ENCODE measurements at regions not wholly inside any gene's neighbourhood (a gene's known extent, or its start where the extent isn't known, plus 50 kb on each side); places are given as distances from the start of the nearest gene placed in this dataset.

- Histone ChIP-seq H3K27ac (replicated peaks) (no peak overlapping the region), H3K4me3 (replicated peaks; ENCODE audit: insufficient read depth, low read length) (no peak overlapping the region), H3K27me3 (ENCODE audit: insufficient read depth, poor library complexity, severe bottlenecking) (no peaks in the 10 kb centered on the region)
- TF ChIP-seq GABPA (IDR thresholded peaks at IDR 0.05; ENCODE audit: low read depth) (no peak), REST (IDR thresholded peaks at IDR 0.05; ENCODE audit: insufficient replicate concordance, low read depth) (no peak)
- no peak for DNase-seq (ENCODE audit: low read depth in 1 of 2, low spot score in 1 of 2)
Observed at GRCh38 chr4:28360681-28361080, 1500.0 kb downstream of the STIM2 start.

GRCh38 chr4:28362169-28362568, 1501.5 kb downstream of the STIM2 start:
- no peak overlapping the region for H3K27ac ChIP-seq (replicated peaks)
- DNase-seq (ENCODE audit: low read depth in 1 of 2, low spot score in 1 of 2): no peak
- H3K4me3 ChIP-seq (replicated peaks; ENCODE audit: insufficient read depth, low read length): no peak overlapping the region
- no peak for TF ChIP-seq CTCF (IDR thresholded peaks at IDR 0.05; ENCODE audit: insufficient read depth, low read length)
- no peak for TF ChIP-seq POLR2AphosphoS5 (IDR thresholded peaks at IDR 0.05; ENCODE audit: low read depth)
- TF ChIP-seq SPI1 (IDR thresholded peaks at IDR 0.05; ENCODE audit: borderline replicate concordance, low read depth): no peak
- TF ChIP-seq REST (IDR thresholded peaks at IDR 0.05; ENCODE audit: insufficient replicate concordance, low read depth): no peak
- no peak for TF ChIP-seq GABPA (IDR thresholded peaks at IDR 0.05; ENCODE audit: low read depth)
- H3K27me3 ChIP-seq (ENCODE audit: insufficient read depth, poor library complexity, severe bottlenecking): no peaks in the 10 kb centered on the region

GRCh38 chr4:28369499-28369898, 1508.9 kb downstream of the STIM2 start:
- no peaks in the 10 kb centered on the region for H3K27me3 ChIP-seq (ENCODE audit: insufficient read depth, poor library complexity, severe bottlenecking)
- DNase-seq (ENCODE audit: low read depth in 1 of 2, low spot score in 1 of 2): no peak
- TF ChIP-seq SPI1 (IDR thresholded peaks at IDR 0.05; ENCODE audit: borderline replicate concordance, low read depth): no peak
- no peak for TF ChIP-seq GABPA (IDR thresholded peaks at IDR 0.05; ENCODE audit: low read depth)
- TF ChIP-seq CTCF (IDR thresholded peaks at IDR 0.05; ENCODE audit: insufficient read depth, low read length): no peak
- TF ChIP-seq REST (IDR thresholded peaks at IDR 0.05; ENCODE audit: insufficient replicate concordance, low read depth): no peak
- TF ChIP-seq POLR2AphosphoS5 (IDR thresholded peaks at IDR 0.05; ENCODE audit: low read depth): no peak
- H3K27ac ChIP-seq (replicated peaks): no peak overlapping the region
- H3K4me3 ChIP-seq (replicated peaks; ENCODE audit: insufficient read depth, low read length): no peak overlapping the region

- Histone ChIP-seq H3K4me3 (replicated peaks; ENCODE audit: insufficient read depth, low read length) (no peak overlapping the region), H3K27ac (replicated peaks) (no peak overlapping the region), H3K27me3 (ENCODE audit: insufficient read depth, poor library complexity, severe bottlenecking) (no peaks in the 10 kb centered on the region)
- TF ChIP-seq GABPA (IDR thresholded peaks at IDR 0.05; ENCODE audit: low read depth) (no peak), REST (IDR thresholded peaks at IDR 0.05; ENCODE audit: insufficient replicate concordance, low read depth) (no peak), SPI1 (IDR thresholded peaks at IDR 0.05; ENCODE audit: borderline replicate concordance, low read depth) (no peak), POLR2AphosphoS5 (IDR thresholded peaks at IDR 0.05; ENCODE audit: low read depth) (no peak), CTCF (IDR thresholded peaks at IDR 0.05; ENCODE audit: insufficient read depth, low read length) (no peak)
- no peak for DNase-seq (ENCODE audit: low read depth in 1 of 2, low spot score in 1 of 2)
Observed at GRCh38 chr4:28373191-28373590, 1512.5 kb downstream of the STIM2 start.

Measured in HL-60 (cell line).